Keratinocyte (primary cell): ENCODE measurements at regions not wholly inside any gene's neighbourhood (a gene's known extent, or its start where the extent isn't known, plus 50 kb on each side); places are given as distances from the start of the nearest gene placed in this dataset.

ENCODE experiments used
- DNase-seq: peaks from one replicate; pipeline ENCODE4 v3.0.0-alpha.2; 2011; ENCODE audit warnings: low read depth, missing footprints, low spot score
- FAIRE-seq: peaks from 2 replicates; lab custom pipeline; 2011; peaks lifted over from hg19 to GRCh38; lab: Jason Lieb, UNC
- H2AFZ ChIP-seq: 2 replicates; pipeline ENCODE4 v1.6.0; 2012; ENCODE audit warnings: low read length, control low read depth, inconsistent platforms; ENCODE audit not compliant: control insufficient read depth
- H3K27ac ChIP-seq: 2 replicates; pipeline ENCODE4 v1.5.1; 2011; ENCODE audit warnings: low read length; ENCODE audit not compliant: control insufficient read depth, insufficient read depth
- H3K27me3 ChIP-seq: 3 replicates; pipeline ENCODE4 v1.6.0; 2011; ENCODE audit warnings: low read length; ENCODE audit not compliant: control insufficient read depth, insufficient read depth; ENCODE audit errors: extremely low read depth
- H3K36me3 ChIP-seq, 2 experiments: 2 replicates in 1 of 2; 3 replicates in 1 of 2; pipeline ENCODE4 v1.5.1; 2011; ENCODE audit warnings: low read length in 2 of 2, mild to moderate bottlenecking in 1 of 2; ENCODE audit not compliant: control insufficient read depth in 2 of 2, insufficient read depth in 2 of 2; ENCODE audit errors: extremely low read depth in 1 of 2
- H3K4me1 ChIP-seq: 3 replicates; pipeline ENCODE4 v1.5.1; 2011; ENCODE audit warnings: low read length; ENCODE audit not compliant: control insufficient read depth, insufficient read depth; ENCODE audit errors: extremely low read depth
- H3K4me2 ChIP-seq: 3 replicates; pipeline ENCODE4 v1.6.0; 2011; ENCODE audit warnings: low read depth, low read length; ENCODE audit not compliant: control insufficient read depth, insufficient read depth; ENCODE audit errors: extremely low read depth
- H3K4me3 ChIP-seq, 3 experiments: fragments of 200-600 bp in 1 of 3; sonication (generic) in 1 of 3; 2 replicates in 2 of 3; 3 replicates in 1 of 3; pipeline ENCODE4 v1.5.1; 2011 to 2016; ENCODE audit warnings: low read length in 3 of 3, mild to moderate bottlenecking in 3 of 3, control low read depth in 2 of 3, inconsistent platforms in 1 of 3, low read depth in 1 of 3, mixed read lengths in 1 of 3, mixed run types in 1 of 3, moderate library complexity in 1 of 3; ENCODE audit not compliant: control insufficient read depth in 2 of 3, insufficient read depth in 2 of 3; ENCODE audit errors: extremely low read depth in 1 of 3
- H3K79me2 ChIP-seq: 2 replicates; pipeline ENCODE4 v1.6.0; 2012; ENCODE audit warnings: low read length; ENCODE audit not compliant: control insufficient read depth, insufficient read depth
- H3K9ac ChIP-seq: 3 replicates; pipeline ENCODE4 v1.6.0; 2011; ENCODE audit warnings: low read length; ENCODE audit not compliant: control insufficient read depth, insufficient read depth; ENCODE audit errors: extremely low read depth
- H3K9me1 ChIP-seq: 3 replicates; pipeline ENCODE4 v1.6.0; 2011; ENCODE audit warnings: low read length; ENCODE audit not compliant: control insufficient read depth, insufficient read depth; ENCODE audit errors: extremely low read depth
- H3K9me3 ChIP-seq: 2 replicates; pipeline ENCODE4 v1.5.1; 2012; ENCODE audit warnings: low read depth, low read length; ENCODE audit not compliant: control insufficient read depth
- H4K20me1 ChIP-seq: 3 replicates; pipeline ENCODE4 v1.6.0; 2011; ENCODE audit warnings: low read length; ENCODE audit not compliant: control insufficient read depth, insufficient read depth; ENCODE audit errors: extremely low read depth
- EZH2 ChIP-seq: IDR thresholded peaks from one replicate; pipeline ENCODE4 v1.6.1; 2012; ENCODE audit warnings: inconsistent platforms, mild to moderate bottlenecking, low read length, moderate library complexity
- dilution Hi-C: fragments of 300-500 bp; cut with MboI; formaldehyde crosslinking; loops from one replicate; pipeline ENCODE4 v1.7.0; 2020; ENCODE audit warnings: low sequenced_read_pairs; ENCODE audit not compliant: extremely low pct_ligation_motif_present
- TF ChIP-seq, protein P1 (sequence below), 3 experiments: IDR thresholded peaks in 1 of 3; conservative IDR thresholded peaks in 1 of 3; optimal IDR thresholded peaks in 1 of 3; 2 replicates in 2 of 3; 3 replicates in 1 of 3; pipeline versions ENCODE3 to v1.5.1; 2011; ENCODE audit warnings: low read length in 3 of 3, mild to moderate bottlenecking in 3 of 3, moderate library complexity in 2 of 3, control low read depth in 1 of 3, inconsistent platforms in 1 of 3; ENCODE audit not compliant: insufficient read depth in 2 of 3; ENCODE audit errors: extremely low read depth in 1 of 3

DNA sequence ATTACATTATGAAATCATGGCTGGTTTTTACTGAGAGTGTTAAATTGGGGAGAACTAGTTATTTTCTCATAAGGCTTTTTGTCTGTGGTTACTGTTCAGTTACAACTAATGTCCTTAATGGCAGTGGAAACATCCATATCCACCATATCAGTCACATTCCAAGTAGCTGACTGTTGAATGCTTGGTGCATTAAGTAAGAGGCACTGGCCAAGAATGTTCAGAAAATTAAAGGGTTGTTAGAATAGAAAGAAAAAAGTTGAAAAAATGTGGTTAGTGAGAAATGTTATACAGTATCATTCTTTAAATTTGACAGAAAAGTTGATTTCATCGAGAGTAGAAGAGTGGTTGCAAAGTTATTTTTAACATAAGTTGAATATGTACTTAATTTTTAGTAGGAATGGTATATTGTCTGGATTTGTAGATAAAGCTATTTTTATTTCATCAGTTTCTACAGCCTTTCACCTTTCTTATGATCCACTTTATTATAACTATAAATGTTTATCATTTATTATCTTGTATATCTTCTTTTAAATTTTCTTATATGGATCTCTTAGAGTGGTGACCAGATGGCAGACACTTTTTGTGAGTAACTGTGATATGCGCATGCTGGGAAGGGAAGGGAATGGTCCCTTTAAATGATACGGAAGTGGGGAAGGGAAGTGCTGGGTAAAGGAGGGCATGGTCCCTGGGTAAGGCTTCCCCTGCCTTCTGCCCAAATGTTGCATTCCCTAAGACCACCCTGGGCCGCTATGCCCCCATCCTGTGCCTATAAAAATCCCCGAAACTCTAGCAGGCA, 2407.1 kb downstream of the ARAP2 start:
- H3K79me2 ChIP-seq, result no peaks in the 10 kb centered on the region
- H4K20me1 ChIP-seq, result no peaks in the 10 kb centered on the region
- no peaks in the 10 kb centered on the region for H3K9me3 ChIP-seq
- H2AFZ ChIP-seq, result no peak overlapping the region
- H3K4me2 ChIP-seq, result no peak overlapping the region
- TF ChIP-seq EZH2, result no peak
- TF ChIP-seq, protein P1, sequence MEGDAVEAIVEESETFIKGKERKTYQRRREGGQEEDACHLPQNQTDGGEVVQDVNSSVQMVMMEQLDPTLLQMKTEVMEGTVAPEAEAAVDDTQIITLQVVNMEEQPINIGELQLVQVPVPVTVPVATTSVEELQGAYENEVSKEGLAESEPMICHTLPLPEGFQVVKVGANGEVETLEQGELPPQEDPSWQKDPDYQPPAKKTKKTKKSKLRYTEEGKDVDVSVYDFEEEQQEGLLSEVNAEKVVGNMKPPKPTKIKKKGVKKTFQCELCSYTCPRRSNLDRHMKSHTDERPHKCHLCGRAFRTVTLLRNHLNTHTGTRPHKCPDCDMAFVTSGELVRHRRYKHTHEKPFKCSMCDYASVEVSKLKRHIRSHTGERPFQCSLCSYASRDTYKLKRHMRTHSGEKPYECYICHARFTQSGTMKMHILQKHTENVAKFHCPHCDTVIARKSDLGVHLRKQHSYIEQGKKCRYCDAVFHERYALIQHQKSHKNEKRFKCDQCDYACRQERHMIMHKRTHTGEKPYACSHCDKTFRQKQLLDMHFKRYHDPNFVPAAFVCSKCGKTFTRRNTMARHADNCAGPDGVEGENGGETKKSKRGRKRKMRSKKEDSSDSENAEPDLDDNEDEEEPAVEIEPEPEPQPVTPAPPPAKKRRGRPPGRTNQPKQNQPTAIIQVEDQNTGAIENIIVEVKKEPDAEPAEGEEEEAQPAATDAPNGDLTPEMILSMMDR (optimal IDR thresholded peaks at IDR 0.05 in 1 of 3, IDR thresholded peaks at IDR 0.05 in 1 of 3, conservative IDR thresholded peaks at IDR 0.05 in 1 of 3; ENCODE audit: extremely low read depth in 1 of 3, insufficient read depth in 2 of 3, low read length in 3 of 3), result no peak
- dilution Hi-C loops, result no loop called here
- no peak overlapping the region for H3K9ac ChIP-seq
- DNase-seq (no peak), FAIRE-seq (no peak)
- no peaks in the 10 kb centered on the region for H3K4me1 ChIP-seq
- no peak overlapping the region for H3K4me3 ChIP-seq
- H3K27ac ChIP-seq, result no peak overlapping the region
- H3K27me3 ChIP-seq, result no peaks in the 10 kb centered on the region
- no peaks in the 10 kb centered on the region for H3K9me1 ChIP-seq
- H3K36me3 ChIP-seq, result no peaks in the 10 kb centered on the region

DNA sequence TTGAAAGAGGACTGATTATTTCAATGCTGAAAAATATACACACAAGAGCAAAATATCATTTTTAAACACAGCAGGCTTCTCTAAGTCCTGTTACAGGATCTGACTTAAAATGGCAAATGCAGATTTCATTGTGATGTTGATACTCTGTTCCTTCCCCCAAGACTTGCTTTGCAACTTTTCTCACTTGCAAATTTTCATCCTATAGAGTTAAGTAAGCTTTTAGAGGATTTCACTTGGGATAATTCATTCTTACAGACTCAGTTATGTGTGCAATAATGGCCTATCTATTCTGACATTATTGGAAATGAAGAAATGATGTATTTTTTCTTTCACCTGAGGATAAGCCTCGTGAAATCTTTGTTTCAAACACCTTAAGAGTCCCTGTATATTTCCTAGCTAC, 2403.2 kb downstream of the ARAP2 start:
- TF ChIP-seq EZH2, result no peak
- TF ChIP-seq, protein P1 (optimal IDR thresholded peaks at IDR 0.05 in 1 of 3, IDR thresholded peaks at IDR 0.05 in 1 of 3, conservative IDR thresholded peaks at IDR 0.05 in 1 of 3; ENCODE audit: extremely low read depth in 1 of 3, insufficient read depth in 2 of 3, low read length in 3 of 3), result no peak
- no peaks in the 10 kb centered on the region for H3K36me3 ChIP-seq
- no peaks in the 10 kb centered on the region for H3K79me2 ChIP-seq
- no peaks in the 10 kb centered on the region for H3K9me3 ChIP-seq
- H3K4me1 ChIP-seq, result no peaks in the 10 kb centered on the region
- no peak overlapping the region for H3K4me3 ChIP-seq
- dilution Hi-C loops, result no loop called here
- FAIRE-seq (no peak), DNase-seq (no peak)
- H3K4me2 ChIP-seq, result no peak overlapping the region
- H3K27ac ChIP-seq, result no peak overlapping the region
- no peak overlapping the region for H3K9ac ChIP-seq
- no peaks in the 10 kb centered on the region for H3K27me3 ChIP-seq
- H4K20me1 ChIP-seq, result no peaks in the 10 kb centered on the region
- no peak overlapping the region for H2AFZ ChIP-seq
- no peaks in the 10 kb centered on the region for H3K9me1 ChIP-seq
